HG03469 (cell line): ENCODE measurements at regions not wholly inside any gene's neighbourhood (a gene's known extent, or its start where the extent isn't known, plus 50 kb on each side); places are given as distances from the start of the nearest gene placed in this dataset.
"Not testable (repeated sequence)": the region's sequence is repeated elsewhere in the genome, so short reads cannot be mapped to it uniquely, and the experiment has no call there.

Experiments used
- ATAC-seq: cut with Tn5 transposase; IDR thresholded peaks from one replicate; pipeline ENCODE4 v1.9.1; 2021; ENCODE audit warnings: mild to moderate bottlenecking, moderate library complexity, moderate number of reproducible peaks; ENCODE audit not compliant: unreplicated experiment

DNA sequence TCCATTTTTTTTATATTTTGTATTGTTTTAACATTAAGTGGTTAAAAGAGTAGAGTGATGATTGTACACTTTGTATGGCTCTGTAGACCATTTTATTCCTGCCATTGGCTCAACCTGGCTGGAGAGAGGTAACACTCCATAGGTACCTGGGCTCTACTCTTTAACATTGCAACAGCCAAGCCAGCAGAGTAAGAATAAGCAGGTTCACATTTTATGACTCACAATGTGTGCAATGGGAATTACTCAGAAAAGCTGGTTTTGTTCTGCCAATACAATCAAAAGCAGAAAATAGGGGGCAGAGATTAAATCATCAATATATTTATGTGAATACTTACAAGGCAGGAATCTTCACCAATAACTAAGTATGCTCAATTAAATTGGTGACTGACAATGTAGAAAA is 1324.0 kb downstream of the AMY1C start:
- ATAC-seq: no peak

DNA sequence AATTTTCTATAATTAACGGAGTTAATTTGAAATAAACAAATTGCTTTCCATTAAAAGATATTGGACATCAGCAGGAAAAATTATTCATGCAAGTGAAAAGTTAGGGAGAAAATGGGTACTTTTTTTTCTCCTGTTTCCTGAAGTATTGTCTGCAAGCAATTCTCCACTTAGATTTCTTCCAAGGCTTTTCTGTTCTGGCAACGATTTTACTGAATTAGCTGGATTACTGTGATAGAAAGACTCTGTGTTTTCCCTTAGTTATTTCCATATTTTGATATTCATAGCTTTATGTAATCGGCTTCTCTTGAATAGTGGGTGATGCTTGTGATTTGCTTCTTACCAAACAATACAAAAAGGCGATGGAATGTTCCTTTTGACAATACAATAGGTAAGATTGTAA is 1333.9 kb downstream of the AMY1C start:
- no peak for ATAC-seq

GRCh38 chr1:105087506-105087905 is 1337.8 kb downstream of the AMY1C start:
- no peak for ATAC-seq

DNA sequence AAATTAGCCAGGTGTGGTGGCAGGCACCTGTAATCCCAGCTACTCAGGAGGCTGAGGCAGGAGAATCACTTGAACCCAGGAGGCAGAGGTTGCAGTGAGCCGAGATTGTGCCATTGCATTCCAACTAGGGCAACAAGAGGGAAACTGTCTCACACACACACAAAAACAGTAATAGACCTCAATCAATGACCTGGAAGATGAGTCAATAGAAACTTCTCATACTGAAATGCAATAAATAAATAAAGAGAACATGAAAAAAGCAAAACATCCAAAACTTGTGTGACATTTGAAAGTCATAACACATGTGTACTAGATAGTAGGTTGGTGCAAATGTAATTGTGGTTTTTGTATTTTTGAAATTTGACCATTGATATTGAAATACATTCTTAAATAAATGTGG is 1338.5 kb downstream of the AMY1C start:
- ATAC-seq: no peak

DNA sequence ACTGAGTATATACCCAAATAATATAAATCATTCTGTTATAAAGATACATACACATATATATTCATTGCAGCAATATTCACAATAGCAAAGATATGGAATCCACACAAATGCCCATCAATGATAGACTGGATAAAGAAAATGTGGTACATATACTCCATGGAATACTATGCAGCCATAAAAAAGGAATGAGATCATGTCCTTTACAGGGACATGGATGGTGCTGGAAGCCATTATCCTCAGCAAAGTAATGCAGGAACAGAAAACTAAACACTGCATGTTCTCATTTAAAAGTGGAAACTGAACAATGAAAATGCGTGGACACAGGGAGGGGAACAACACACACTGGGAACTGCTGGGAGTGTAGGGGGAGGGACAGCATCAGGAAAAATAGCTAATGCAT is 1344.2 kb downstream of the AMY1C start:
- not testable (repeated sequence) for ATAC-seq

GRCh38 chr1:105100102-105100501 is 1350.4 kb downstream of the AMY1C start:
- ATAC-seq: no peak

- ATAC-seq: no peak
Measured at GRCh38 chr1:105101261-105101660, 1351.6 kb downstream of the AMY1C start.

GRCh38 chr1:105102371-105102770 is 1352.7 kb downstream of the AMY1C start:
- ATAC-seq: no peak

- ATAC-seq: no peak
Measured at GRCh38 chr1:105122041-105122440, 1372.3 kb downstream of the AMY1C start.

- ATAC-seq: no peak
Measured at GRCh38 chr1:105137543-105138457, 1388.1 kb downstream of the AMY1C start.

DNA sequence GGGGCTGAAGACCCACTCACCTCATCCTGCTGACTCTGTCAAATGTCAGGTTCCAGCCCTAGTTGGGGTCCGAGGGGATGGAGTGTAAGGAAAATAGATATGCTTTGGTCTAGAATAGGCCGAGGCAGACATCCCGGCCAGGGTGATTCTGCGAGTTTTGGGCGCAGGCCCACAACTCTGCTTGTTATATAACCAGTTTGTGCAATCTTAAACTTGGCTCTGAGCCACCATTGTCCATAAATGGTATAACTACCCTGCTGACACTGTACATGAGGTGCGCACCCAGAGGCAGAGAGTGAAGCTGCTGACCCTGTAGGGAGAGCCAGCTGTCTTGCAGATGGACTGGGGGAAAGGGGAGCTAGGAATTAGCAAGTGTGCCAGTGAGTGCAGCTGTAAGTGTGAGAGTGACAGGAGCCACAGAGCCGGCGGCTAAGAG is 1388.8 kb downstream of the AMY1C start:
- ATAC-seq: no peak

DNA sequence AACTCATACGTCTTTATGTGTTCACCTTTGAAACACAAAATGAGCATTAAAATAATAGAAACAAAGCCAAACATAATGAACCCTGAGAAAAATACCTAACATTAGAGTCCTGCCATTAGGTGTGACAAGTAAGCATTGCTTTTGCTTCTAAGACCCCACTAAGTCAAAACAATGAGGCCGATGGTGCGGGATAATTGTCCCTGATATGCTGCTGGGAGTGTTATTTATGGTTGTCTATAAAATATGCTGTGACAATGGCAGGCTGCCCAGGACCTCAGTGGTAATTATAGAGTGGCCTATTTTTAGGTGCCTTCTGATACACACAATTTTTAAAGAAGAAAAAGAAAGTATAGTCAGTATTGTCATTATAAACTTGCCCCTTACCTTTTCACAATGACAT is 1423.1 kb downstream of the AMY1C start:
- ATAC-seq: no peak

GRCh38 chr1:105180789-105181188 is 1431.1 kb downstream of the AMY1C start:
- no peak for ATAC-seq

- no peak for ATAC-seq
Measured at GRCh38 chr1:105204836-105205371, 1455.2 kb downstream of the AMY1C start.

DNA sequence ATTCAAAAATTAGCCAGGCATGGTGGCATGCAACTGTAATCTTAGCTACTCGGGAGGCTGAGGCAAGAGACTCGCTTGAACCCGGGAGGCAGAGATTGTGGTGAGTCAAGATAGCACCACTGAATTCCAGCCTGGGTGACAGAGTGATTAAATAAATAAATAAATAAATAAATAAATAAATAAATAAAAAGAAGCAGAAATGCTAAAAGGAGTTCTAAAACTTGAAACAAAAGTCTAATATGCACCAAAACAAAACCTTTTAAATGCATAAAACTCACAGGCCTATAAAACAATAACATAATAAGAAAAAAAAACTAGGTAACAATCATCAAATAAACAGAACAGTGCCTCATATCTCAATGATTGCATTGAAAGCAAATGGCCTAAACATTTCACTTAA is 1458.9 kb downstream of the AMY1C start:
- no peak for ATAC-seq

- ATAC-seq: peak; percentile 48
Measured at GRCh38 chr1:105210747-105211146, 1461.0 kb downstream of the AMY1C start.

- ATAC-seq: no peak
Measured at GRCh38 chr1:105231378-105231777, 1481.7 kb downstream of the AMY1C start.

DNA sequence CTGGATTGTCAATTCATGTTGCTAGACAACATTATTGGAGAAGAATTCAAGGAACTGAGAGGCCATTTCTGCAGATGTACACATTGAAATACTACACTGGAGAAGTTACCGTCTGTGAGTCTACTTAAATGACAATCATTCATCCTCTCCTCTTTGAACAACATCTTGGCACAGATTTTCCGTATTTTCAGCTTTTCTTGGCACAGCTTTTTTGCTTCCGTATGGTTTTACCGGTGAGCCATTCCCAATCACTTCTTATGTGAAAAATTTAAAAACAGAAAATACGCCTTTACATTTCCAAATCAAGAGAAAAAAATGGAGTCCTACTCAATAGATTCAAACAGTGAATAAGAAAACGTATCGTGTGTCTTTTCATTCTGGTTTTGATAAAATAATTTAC is 1493.7 kb downstream of the AMY1C start:
- ATAC-seq: no peak

DNA sequence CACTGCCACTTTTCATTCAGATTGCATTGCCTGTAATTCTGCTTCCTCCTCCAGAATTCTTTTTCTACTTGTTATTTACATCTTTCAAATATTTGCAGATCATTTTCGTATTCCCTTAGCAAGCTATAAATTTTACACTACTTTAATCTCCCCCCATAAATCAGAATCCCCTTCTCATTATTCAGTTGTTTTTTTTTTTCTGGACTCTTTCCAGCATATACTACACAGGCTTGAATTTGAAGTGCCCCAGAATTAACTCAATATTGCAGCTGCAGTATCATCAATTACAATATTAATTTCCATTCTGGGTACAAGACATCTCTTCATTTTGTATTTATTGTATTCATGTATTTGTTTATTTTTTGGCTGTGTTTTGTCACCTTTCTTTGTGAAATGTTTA is 1494.3 kb downstream of the AMY1C start:
- ATAC-seq: no peak

DNA sequence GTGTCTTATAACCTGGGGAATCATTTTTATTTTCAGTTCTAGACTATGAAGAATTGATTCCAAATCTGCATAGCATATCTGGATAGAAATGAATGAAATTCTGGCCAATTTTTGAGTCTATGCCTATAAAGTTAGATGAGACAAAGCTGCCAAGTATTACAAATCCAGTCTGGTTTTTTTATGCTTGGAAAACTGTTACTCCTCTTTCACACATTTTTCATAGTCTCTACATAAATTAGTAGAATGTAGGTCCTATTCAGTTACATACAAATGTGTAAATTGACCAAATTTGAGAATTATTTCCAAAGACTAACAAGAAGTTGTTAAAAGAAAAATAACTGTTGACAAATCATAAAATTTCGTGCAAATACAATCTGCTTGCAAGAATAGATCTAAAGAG is 1505.2 kb downstream of the AMY1C start:
- ATAC-seq: no peak

- no peak for ATAC-seq
Measured at GRCh38 chr1:105260001-105260400, 1510.3 kb downstream of the AMY1C start.

DNA sequence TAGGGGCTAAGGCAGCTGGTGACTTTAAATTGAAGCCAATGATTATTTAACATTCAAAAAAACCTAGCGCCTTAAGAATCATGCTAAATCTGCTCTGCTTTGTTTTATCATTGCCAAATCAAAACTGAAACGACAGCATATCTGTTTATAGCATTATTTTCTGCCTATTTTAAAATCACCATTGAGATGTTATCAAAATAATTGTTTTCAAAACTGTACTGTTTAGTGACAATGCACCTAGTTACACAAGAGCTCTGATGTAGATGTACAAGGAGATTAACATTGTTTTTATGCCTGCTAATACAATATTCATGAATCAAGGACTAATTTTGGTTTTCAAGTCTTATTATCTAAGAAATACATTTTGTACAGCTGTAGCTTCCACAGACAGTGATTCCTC is 1521.3 kb downstream of the AMY1C start:
- ATAC-seq: no peak
